NCI-H226 (cell line): ENCODE measurements at regions not wholly inside any gene's neighbourhood (a gene's known extent, or its start where the extent isn't known, plus 50 kb on each side); places are given as distances from the start of the nearest gene placed in this dataset.
"Not testable (repeated sequence)": the region's sequence is repeated elsewhere in the genome, so short reads cannot be mapped to it uniquely, and the experiment has no call there.

Experiments used
- DNase-seq: peaks from one replicate; pipeline ENCODE4 v3.0.0-alpha.2; 2015

GRCh38 chr9:29965834-29966233 is 2392.6 kb upstream of the C9orf72 start:
- no peak for DNase-seq

- peak; percentile 44 for DNase-seq
These were observed 2393.0 kb upstream of the C9orf72 start for GRCh38 chr9:29966247-29966646.

- no peak for DNase-seq
These were observed 2395.6 kb upstream of the C9orf72 start for GRCh38 chr9:29968831-29969230.

- no peak for DNase-seq
These were observed 2396.1 kb upstream of the C9orf72 start for GRCh38 chr9:29969408-29969807.

- no peak for DNase-seq
These were observed 2396.8 kb upstream of the C9orf72 start for GRCh38 chr9:29969856-29970647.

- DNase-seq = no peak
These were observed 2400.9 kb upstream of the C9orf72 start for GRCh38 chr9:29974197-29974596.

- no peak for DNase-seq
These were observed 2403.7 kb upstream of the C9orf72 start for GRCh38 chr9:29976981-29977380.

GRCh38 chr9:29981013-29981412 is 2403.4 kb upstream of the ACO1 start:
- DNase-seq = no peak

GRCh38 chr9:29999645-30000044 is 2384.8 kb upstream of the ACO1 start:
- DNase-seq = no peak

- peak; percentile 51 for DNase-seq
These were observed 2373.8 kb upstream of the ACO1 start for GRCh38 chr9:30010691-30011090.

- DNase-seq = no peak
These were observed 2371.8 kb upstream of the ACO1 start for GRCh38 chr9:30012622-30013021.

GRCh38 chr9:30015073-30015472 is 2369.4 kb upstream of the ACO1 start:
- DNase-seq = no peak

- DNase-seq = no peak
These were observed 2364.3 kb upstream of the ACO1 start for GRCh38 chr9:30020161-30020560.

- peak; percentile 15 for DNase-seq
These were observed 2348.7 kb upstream of the ACO1 start for GRCh38 chr9:30035761-30036160.

GRCh38 chr9:30036558-30036957 is 2347.9 kb upstream of the ACO1 start:
- no peak for DNase-seq

GRCh38 chr9:30039712-30040111 is 2344.7 kb upstream of the ACO1 start:
- DNase-seq = no peak

GRCh38 chr9:30048396-30048795 is 2336.0 kb upstream of the ACO1 start:
- DNase-seq = no peak

- DNase-seq = no peak
These were observed 2326.0 kb upstream of the ACO1 start for GRCh38 chr9:30058463-30058862.

GRCh38 chr9:30060976-30061375 is 2323.5 kb upstream of the ACO1 start:
- DNase-seq = no peak

GRCh38 chr9:30065888-30066287 is 2318.6 kb upstream of the ACO1 start:
- no peak for DNase-seq

- not testable (repeated sequence) for DNase-seq
These were observed 2315.2 kb upstream of the ACO1 start for GRCh38 chr9:30069236-30069635.

GRCh38 chr9:30075022-30075421 is 2309.4 kb upstream of the ACO1 start:
- no peak for DNase-seq

GRCh38 chr9:30075451-30076199 is 2308.8 kb upstream of the ACO1 start:
- DNase-seq = peak; percentile 12

GRCh38 chr9:30078195-30078594 is 2306.2 kb upstream of the ACO1 start:
- no peak for DNase-seq
